Gastrocnemius medialis (tissue), 4 donors: ENCODE measurements at regions not wholly inside any gene's neighbourhood (a gene's known extent, or its start where the extent isn't known, plus 50 kb on each side); places are given as distances from the start of the nearest gene placed in this dataset.

Experiments
- ATAC-seq, 2 donors: fragments of 150-250 bp; one replicate each; pipeline ENCODE4 v1.9.1; 2016
- DNase-seq, 2 donors: peaks; one replicate each; pipeline ENCODE4 v3.0.0-alpha.2; 2019
- H3K27ac ChIP-seq, 4 donors: fragments of 200-600 bp; sonication (generic); 1 replicate in 1 of 4; 2 replicates in 3 of 4; pipeline ENCODE4 v1.5.1; 2016 to 2018; ENCODE audit warnings: mild to moderate bottlenecking in 2 of 4, moderate library complexity in 1 of 4
- H3K27me3 ChIP-seq, 3 donors: fragments of 200-600 bp; sonication (generic) in 2 of 3; 1 replicate in 1 of 3; 2 replicates in 2 of 3; pipeline versions ENCODE4 v1.5.1 to v1.6.0; 2016 to 2019; ENCODE audit warnings: mild to moderate bottlenecking in 1 of 3, moderate library complexity in 1 of 3
- H3K36me3 ChIP-seq, 2 donors: fragments of 200-600 bp; sonication (generic) in 1 of 2; one replicate each; pipeline ENCODE4 v1.5.1; 2017 to 2018
- H3K4me1 ChIP-seq, 2 donors: fragments of 200-600 bp; sonication (generic) in 1 of 2; one replicate each; pipeline ENCODE4 v1.5.1; 2016 to 2017; ENCODE audit warnings: mild to moderate bottlenecking in 2 of 2
- H3K4me3 ChIP-seq, 4 donors: fragments of 200-600 bp; sonication (generic) in 3 of 4; 1 replicate in 1 of 4; 2 replicates in 3 of 4; pipeline ENCODE4 v1.5.1; 2016 to 2019; ENCODE audit warnings: mild to moderate bottlenecking in 2 of 4
- H3K9me3 ChIP-seq, 3 donors: fragments of 200-600 bp; sonication (generic) in 2 of 3; 1 replicate in 1 of 3; 2 replicates in 2 of 3; pipeline ENCODE4 v1.5.1; 2016 to 2019
- CTCF ChIP-seq, 5 experiments: fragments of 450-650 bp in 3 of 5; fragments of 200-600 bp in 2 of 5; sonication (generic) in 2 of 5; IDR thresholded peaks in 4 of 5; conservative IDR thresholded peaks in 1 of 5; 1 replicate in 4 of 5; 2 replicates in 1 of 5; pipeline ENCODE4 v1.5.1; 2016 to 2019; ENCODE audit warnings: antibody characterized with exemption in 5 of 5, mild to moderate bottlenecking in 3 of 5, moderate library complexity in 3 of 5
- POLR2A ChIP-seq, 2 donors: fragments of 450-650 bp; IDR thresholded peaks; one replicate each; pipeline ENCODE4 v1.6.1; 2017; ENCODE audit warnings: antibody characterized with exemption in 2 of 2, mild to moderate bottlenecking in 2 of 2, moderate library complexity in 2 of 2
- in situ Hi-C, 4 donors: fragments of 200-750 bp; cut with MboI; loops; one replicate each; pipeline versions ENCODE4 v1.15.0 to v1.8.0; 2017; ENCODE audit warnings: low sequenced_read_pairs in 4 of 4
- intact Hi-C: fragments of 100-400 bp; cut with DNase I; formaldehyde crosslinking; loops from one replicate; pipeline ENCODE4 v1.15.1; 2023; ENCODE audit warnings: low total_unique reads

GRCh38 chr1:97006044-97006661 is 284.6 kb downstream of the PTBP2 start:
- no peak overlapping the region for H3K4me3 ChIP-seq
- H3K27ac ChIP-seq = no peak overlapping the region
- H3K9me3 ChIP-seq = no peaks in the 10 kb centered on the region
- intact Hi-C loops = no loop called here
- in situ Hi-C loops = no loop called here
- no peak for DNase-seq
- TF ChIP-seq POLR2A (IDR thresholded peaks at IDR 0.05) (no peak), CTCF (IDR thresholded peaks at IDR 0.05 in 4 of 5, conservative IDR thresholded peaks at IDR 0.05 in 1 of 5) (no peak)
- no peaks in the 10 kb centered on the region for H3K27me3 ChIP-seq
- H3K36me3 ChIP-seq = no peaks in the 10 kb centered on the region
- no peak for ATAC-seq
- H3K4me1 ChIP-seq = no peaks in the 10 kb centered on the region

GRCh38 chr1:97007840-97008604 is 286.4 kb downstream of the PTBP2 start:
- no peak for TF ChIP-seq CTCF (IDR thresholded peaks at IDR 0.05 in 4 of 5, conservative IDR thresholded peaks at IDR 0.05 in 1 of 5)
- TF ChIP-seq POLR2A (IDR thresholded peaks at IDR 0.05) = no peak
- H3K27me3 ChIP-seq = no peaks in the 10 kb centered on the region
- H3K36me3 ChIP-seq = no peaks in the 10 kb centered on the region
- no peaks in the 10 kb centered on the region for H3K4me1 ChIP-seq
- in situ Hi-C loops = no loop called here
- ATAC-seq (no peak), DNase-seq (no peak)
- H3K27ac ChIP-seq = no peak overlapping the region
- intact Hi-C loops = no loop called here
- H3K4me3 ChIP-seq = no peak overlapping the region
- no peaks in the 10 kb centered on the region for H3K9me3 ChIP-seq

GRCh38 chr1:97010566-97011264 is 289.1 kb downstream of the PTBP2 start:
- in situ Hi-C loops = no loop called here
- peaks cover 0 to 4% of the 10 kb centered on the region in 2 donors for H3K4me1 ChIP-seq
- DNase-seq (no peak), ATAC-seq (no peak)
- no peaks in the 10 kb centered on the region for H3K9me3 ChIP-seq
- H3K27ac ChIP-seq = no peak overlapping the region
- no peak overlapping the region for H3K4me3 ChIP-seq
- H3K27me3 ChIP-seq = no peaks in the 10 kb centered on the region
- TF ChIP-seq CTCF (IDR thresholded peaks at IDR 0.05 in 4 of 5, conservative IDR thresholded peaks at IDR 0.05 in 1 of 5) (no peak), POLR2A (IDR thresholded peaks at IDR 0.05) (no peak)
- intact Hi-C loops = no loop called here
- no peaks in the 10 kb centered on the region for H3K36me3 ChIP-seq

GRCh38 chr1:97013136-97013535 is 291.6 kb downstream of the PTBP2 start:
- ATAC-seq (no peak), DNase-seq (no peak)
- Histone ChIP-seq H3K27ac (no peak overlapping the region), H3K9me3 (no peaks in the 10 kb centered on the region), H3K4me1 (peaks cover 0 to 4% of the 10 kb centered on the region in 2 donors), H3K4me3 (no peak overlapping the region), H3K27me3 (no peaks in the 10 kb centered on the region), H3K36me3 (no peaks in the 10 kb centered on the region)
- intact Hi-C loops = no loop called here
- TF ChIP-seq CTCF (IDR thresholded peaks at IDR 0.05 in 4 of 5, conservative IDR thresholded peaks at IDR 0.05 in 1 of 5) (no peak), POLR2A (IDR thresholded peaks at IDR 0.05) (no peak)
- in situ Hi-C loops = no loop called here
